Right lobe of liver (tissue), 6 donors: ENCODE measurements at regions not wholly inside any gene's neighbourhood (a gene's known extent, or its start where the extent isn't known, plus 50 kb on each side); places are given as distances from the start of the nearest gene placed in this dataset.

ENCODE experiments used
- ATAC-seq, 4 donors: fragments of 200-7000 bp; cut with Tn5 transposase; one replicate each; pipeline ENCODE4 v1.9.1; 2020; ENCODE audit warnings: mild to moderate bottlenecking in 4 of 4, moderate library complexity in 4 of 4
- DNase-seq, 3 donors: peaks; one replicate each; pipeline ENCODE4 v3.0.0-alpha.2; 2020
- H3K27ac ChIP-seq, 3 donors: fragments of 200-600 bp; one replicate each; pipeline ENCODE4 v1.8.0; 2022
- H3K27me3 ChIP-seq, 2 donors: fragments of 200-600 bp; one replicate each; pipeline ENCODE4 v1.8.0; 2022
- H3K36me3 ChIP-seq, 4 donors: fragments of 200-600 bp; sonication (generic) in 1 of 4; one replicate each; pipeline versions ENCODE4 v1.5.1 to v1.8.0; 2017 to 2022; ENCODE audit warnings: control low read depth in 1 of 4
- H3K4me1 ChIP-seq, 4 donors: fragments of 200-600 bp; sonication (generic) in 1 of 4; one replicate each; pipeline versions ENCODE4 v1.5.1 to v1.8.0; 2017 to 2022; ENCODE audit warnings: control low read depth in 1 of 4
- H3K4me3 ChIP-seq, 3 donors: fragments of 200-600 bp; one replicate each; pipeline ENCODE4 v1.8.0; 2022
- H3K9me3 ChIP-seq, 4 donors: fragments of 200-600 bp; sonication (generic) in 1 of 4; one replicate each; pipeline versions ENCODE4 v1.5.1 to v1.8.0; 2017 to 2022; ENCODE audit warnings: control low read depth in 1 of 4
- CTCF ChIP-seq, 4 donors: fragments of 200-600 bp in 3 of 4; fragments of 450-650 bp in 1 of 4; IDR thresholded peaks; one replicate each; pipeline versions ENCODE4 v1.5.1 to v1.8.0; 2016 to 2022; ENCODE audit warnings: antibody characterized with exemption in 4 of 4, mild to moderate bottlenecking in 2 of 4
- POLR2A ChIP-seq: fragments of 450-650 bp; IDR thresholded peaks from one replicate; pipeline ENCODE4 v1.6.1; 2017; ENCODE audit warnings: antibody characterized with exemption, mild to moderate bottlenecking
- WGBS: methylation state at CpG from one replicate; pipeline ENCODE4 v1.1.6; 2018; ENCODE audit warnings: low coverage, low lambda C conversion rate; ENCODE audit not compliant: insufficient coverage; ENCODE audit errors: missing lambda C conversion rate; 5-methylcytosine and 5-hydroxymethylcytosine counted together
- intact Hi-C, 2 donors: fragments of 100-400 bp; cut with DNase I; formaldehyde crosslinking; loops; one replicate each; pipeline versions ENCODE4 v1.11.2 to v1.14.1; 2022
- donor health status: DM: no; HTN: yes; CAD: no.
- donor health status: DM: no; HTN: no; CAD: no.
- donor health status: DM: no; HTN: no; CAD: no.
- donor health status: DM: no; HTN: yes; CAD: no.
- donor health status: DM: no; HTN: yes; CAD: no.

- intact Hi-C loops = loop anchor here in 1 of 2 donors (10.0 kb wide), 1 partner anchor 279 kb away; no protein-coding TSS in a partner anchor
- whole genome bisulfite sequencing = 12% methylated on average over 9 of the region's 11 CpGs
- no peaks in the 10 kb centered on the region for H3K9me3 ChIP-seq
- H3K4me3 ChIP-seq = no peak overlapping the region
- no peaks in the 10 kb centered on the region for H3K27me3 ChIP-seq
- ATAC-seq = peak; percentile 88 to 91 (median 90)
- H3K27ac ChIP-seq = no peak overlapping the region
- TF ChIP-seq CTCF (IDR thresholded peaks at IDR 0.05) = peak; percentile 87 to 95 (median 94)
- no peak for TF ChIP-seq POLR2A
- peak; percentile 84 to 86 (median 86) for DNase-seq
- H3K4me1 ChIP-seq = no peaks in the 10 kb centered on the region
- H3K36me3 ChIP-seq = no peaks in the 10 kb centered on the region
Measured at GRCh38 chr3:59575113-59576001, 525.5 kb upstream of the CFAP20DC start.

GRCh38 chr3:59573911-59574310, 524.1 kb upstream of the CFAP20DC start:
- Histone ChIP-seq H3K27me3 (no peaks in the 10 kb centered on the region), H3K36me3 (no peaks in the 10 kb centered on the region), H3K4me3 (no peak overlapping the region), H3K27ac (no peak overlapping the region), H3K9me3 (no peaks in the 10 kb centered on the region), H3K4me1 (no peaks in the 10 kb centered on the region)
- no peak for TF ChIP-seq CTCF (IDR thresholded peaks at IDR 0.05)
- no peak for TF ChIP-seq POLR2A
- ATAC-seq (peak; percentile 60 to 92 (median 68)), DNase-seq (peak in 2 of 3 donors; percentile 46 to 47)
- intact Hi-C loops = loop anchor here in 1 of 2 donors (10.0 kb wide), 1 partner anchor 281 kb away; no protein-coding TSS in a partner anchor
- 17% methylated on average over 4 of the region's 4 CpGs for WGBS

GRCh38 chr3:59572106-59572505, 522.3 kb upstream of the CFAP20DC start:
- TF ChIP-seq CTCF (IDR thresholded peaks at IDR 0.05) (no peak), POLR2A (no peak)
- DNase-seq = no peak
- no peaks in the 10 kb centered on the region for H3K4me1 ChIP-seq
- WGBS = 83% methylated on average over 5 of the region's 5 CpGs
- no peak overlapping the region for H3K4me3 ChIP-seq
- H3K27me3 ChIP-seq = no peaks in the 10 kb centered on the region
- ATAC-seq = no peak
- intact Hi-C loops = loop anchor here in 1 of 2 donors (10.0 kb wide), 1 partner anchor 283 kb away; no protein-coding TSS in a partner anchor
- no peaks in the 10 kb centered on the region for H3K36me3 ChIP-seq
- H3K9me3 ChIP-seq = no peaks in the 10 kb centered on the region
- H3K27ac ChIP-seq = no peak overlapping the region

GRCh38 chr3:59570806-59571205, 521.0 kb upstream of the CFAP20DC start:
- no peak overlapping the region for H3K4me3 ChIP-seq
- H3K27ac ChIP-seq = no peak overlapping the region
- no peak for TF ChIP-seq POLR2A
- no peak for TF ChIP-seq CTCF (IDR thresholded peaks at IDR 0.05)
- no peak for ATAC-seq
- no peaks in the 10 kb centered on the region for H3K27me3 ChIP-seq
- intact Hi-C loops = loop anchor here in 1 of 2 donors (10.0 kb wide), 1 partner anchor 284 kb away; no protein-coding TSS in a partner anchor
- DNase-seq = no peak
- H3K9me3 ChIP-seq = no peaks in the 10 kb centered on the region
- no peaks in the 10 kb centered on the region for H3K4me1 ChIP-seq
- no peaks in the 10 kb centered on the region for H3K36me3 ChIP-seq
- WGBS = 89% methylated on average over 1 of the region's 1 CpG
